ENCODE measurements at regions not wholly inside any gene's neighbourhood (a gene's known extent, or its start where the extent isn't known, plus 50 kb on each side); places are given as distances from the start of the nearest gene placed in this dataset.
"Not testable (repeated sequence)": the region's sequence is repeated elsewhere in the genome, so short reads cannot be mapped to it uniquely, and the experiment has no call there.

DNA sequence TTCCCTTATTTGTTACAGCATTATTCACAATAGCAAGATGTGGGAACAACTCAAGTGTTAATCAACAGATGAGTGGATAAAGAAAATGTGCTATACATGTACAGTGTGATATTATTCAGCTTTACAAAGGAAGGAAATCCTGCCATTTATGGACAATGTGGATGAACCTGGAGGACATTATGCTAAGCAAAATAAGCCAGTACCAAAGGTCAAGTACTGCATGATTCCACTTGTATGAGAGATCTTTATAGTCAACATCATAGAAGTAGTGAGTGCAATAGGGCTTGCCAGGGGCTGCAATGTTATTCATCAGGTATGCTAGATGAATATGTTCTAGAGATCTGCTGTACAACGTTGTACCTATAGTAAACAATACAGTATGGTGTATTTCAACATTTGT is 138.5 kb upstream of the AGR3 start:
- DNase-seq = no peak

DNA sequence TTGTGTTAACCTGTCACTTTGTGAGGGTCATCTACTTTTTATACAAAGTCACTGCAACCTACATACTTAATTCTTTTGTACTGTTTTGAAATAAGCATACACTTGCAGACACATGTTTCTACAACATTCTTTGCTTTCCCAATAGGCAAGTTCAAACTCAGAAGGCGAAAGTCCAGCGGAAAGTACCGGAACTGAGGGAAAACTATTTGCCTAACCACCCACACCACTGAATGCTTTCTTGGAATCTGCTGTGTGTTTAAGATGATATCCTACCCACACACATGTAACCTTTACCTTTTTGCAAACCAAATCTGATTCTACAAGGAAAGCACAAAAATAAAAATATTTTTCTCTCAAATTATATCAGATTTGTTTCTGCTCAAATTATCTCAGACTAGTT is 139.4 kb upstream of the AGR3 start:
- DNase-seq = no peak

DNA sequence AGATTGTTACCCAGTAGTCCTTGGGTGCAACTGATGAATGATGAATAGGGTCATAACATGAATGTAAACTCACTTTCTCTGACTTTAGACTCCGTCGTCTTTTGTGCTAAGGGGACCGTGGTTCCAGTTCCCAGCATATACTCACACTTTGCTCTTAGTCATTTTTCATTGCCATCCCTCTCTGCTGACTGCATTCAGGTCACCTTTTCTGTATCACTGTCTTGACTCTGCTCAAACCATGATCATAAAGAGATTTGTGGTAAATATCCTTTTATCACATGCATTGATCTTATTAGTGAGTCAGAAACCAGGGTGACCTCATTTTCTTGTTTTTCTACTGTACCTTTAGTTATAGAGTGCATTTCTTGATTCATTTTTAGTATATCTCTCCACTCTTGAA is 141.1 kb upstream of the AGR3 start:
- DNase-seq = no peak

DNA sequence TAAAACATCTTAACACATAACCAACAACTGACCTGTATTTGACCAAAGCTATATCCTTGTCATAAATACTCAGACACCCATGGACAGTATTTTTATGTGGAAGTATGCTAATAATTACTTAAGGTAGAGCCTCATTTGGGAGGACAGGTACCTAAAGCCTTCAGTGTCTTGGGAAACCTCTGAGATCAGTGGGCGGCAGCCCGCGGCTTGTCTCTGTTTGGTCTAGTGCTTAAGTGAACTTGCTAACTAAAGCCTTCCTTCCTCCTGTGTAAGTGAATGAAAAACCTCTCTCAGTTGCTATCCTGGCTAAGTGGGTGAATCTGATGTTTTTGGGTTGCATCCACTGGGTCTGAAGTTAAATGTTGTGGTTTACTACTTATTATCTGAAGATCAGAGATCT is 144.5 kb upstream of the AGR3 start:
- DNase-seq = no peak

DNA sequence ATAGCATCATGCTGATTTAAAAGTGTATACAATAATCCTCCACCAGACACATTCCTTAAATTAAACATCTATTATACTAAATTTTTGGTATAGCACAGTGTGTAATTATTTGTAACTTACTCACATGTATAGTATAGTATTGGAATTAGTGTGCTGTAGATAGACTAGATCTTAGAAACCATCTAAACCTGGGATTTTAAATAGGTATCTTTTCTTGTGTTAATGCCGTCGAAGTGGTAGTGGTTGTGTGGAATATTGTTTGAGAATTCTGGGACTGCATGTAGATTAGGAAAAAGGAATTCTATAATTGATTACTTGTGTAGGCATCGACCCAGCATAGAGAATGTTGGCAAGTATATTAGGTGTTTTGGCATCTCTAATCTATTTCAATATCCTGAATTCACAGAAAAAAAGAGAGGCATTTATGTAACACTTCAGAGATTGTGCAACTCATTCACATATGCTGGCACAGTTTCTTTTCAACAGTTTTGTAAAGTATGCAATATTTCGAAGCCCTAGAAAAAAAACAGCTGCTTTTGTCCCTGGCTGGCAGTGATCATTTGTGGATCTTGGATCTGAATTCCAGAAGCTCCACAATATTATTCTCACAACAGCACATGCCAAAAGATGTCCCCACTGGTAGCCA is 145.5 kb upstream of the AGR3 start:
- peak in 1 of 2 donors; percentile 69 for DNase-seq

DNA sequence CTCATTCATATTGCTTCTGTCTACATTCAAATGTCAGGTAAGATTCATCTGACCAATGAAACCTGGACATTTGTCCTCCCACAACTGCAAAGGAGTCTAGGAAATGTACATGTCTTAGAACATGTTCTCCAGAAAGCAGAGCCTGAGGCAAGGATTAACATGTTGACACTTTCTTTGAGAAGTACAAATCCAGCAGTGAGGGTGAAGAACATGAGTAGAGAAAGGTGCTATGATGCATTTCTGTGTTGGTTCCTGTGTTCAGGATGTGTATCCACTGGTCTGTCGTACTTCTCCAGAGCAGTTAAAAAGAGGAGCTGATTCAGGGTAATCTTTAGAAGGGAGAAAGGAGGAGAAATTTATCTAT is 146.0 kb upstream of the AGR3 start:
- no peak for DNase-seq

DNA sequence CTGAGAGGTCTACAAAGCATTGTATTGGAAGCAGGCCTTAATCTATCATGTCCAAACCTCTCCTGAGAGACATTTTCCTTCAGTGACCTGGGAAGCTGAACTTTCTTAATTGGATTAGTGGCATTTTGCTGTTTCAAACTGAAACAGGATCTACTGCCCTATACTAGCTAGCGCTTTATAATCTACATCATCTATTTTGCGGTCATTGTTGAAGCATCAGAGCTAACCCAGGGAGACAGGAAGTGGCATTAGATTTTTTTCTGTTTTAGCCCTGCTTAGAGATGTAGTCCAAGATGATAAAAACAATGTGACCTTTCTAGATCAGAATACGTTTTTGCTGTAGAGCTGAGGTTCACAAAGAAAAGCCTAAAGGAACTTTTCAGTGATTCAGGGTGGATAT is 147.4 kb upstream of the AGR3 start:
- no peak for DNase-seq

DNA sequence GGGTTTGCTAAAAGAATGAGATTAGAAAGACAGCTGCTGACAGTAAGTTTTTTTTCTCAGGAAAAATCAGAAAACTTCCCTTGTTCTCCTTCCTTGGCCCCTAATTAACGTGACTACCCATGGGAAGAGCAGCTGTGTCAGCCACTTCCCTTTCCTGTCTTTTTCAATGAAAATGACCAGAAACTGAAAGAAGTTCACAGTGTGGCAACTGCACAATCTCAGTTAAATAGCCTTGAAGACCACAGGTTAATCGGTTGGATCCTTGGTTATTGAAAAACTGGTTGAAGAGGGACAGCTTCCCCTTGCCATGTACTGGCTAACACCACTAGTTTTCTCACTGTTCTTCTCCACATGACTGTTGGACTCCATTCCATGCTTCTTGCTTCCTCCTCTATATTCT is 148.8 kb upstream of the AGR3 start:
- peak; percentile 45 to 54 for DNase-seq

DNA sequence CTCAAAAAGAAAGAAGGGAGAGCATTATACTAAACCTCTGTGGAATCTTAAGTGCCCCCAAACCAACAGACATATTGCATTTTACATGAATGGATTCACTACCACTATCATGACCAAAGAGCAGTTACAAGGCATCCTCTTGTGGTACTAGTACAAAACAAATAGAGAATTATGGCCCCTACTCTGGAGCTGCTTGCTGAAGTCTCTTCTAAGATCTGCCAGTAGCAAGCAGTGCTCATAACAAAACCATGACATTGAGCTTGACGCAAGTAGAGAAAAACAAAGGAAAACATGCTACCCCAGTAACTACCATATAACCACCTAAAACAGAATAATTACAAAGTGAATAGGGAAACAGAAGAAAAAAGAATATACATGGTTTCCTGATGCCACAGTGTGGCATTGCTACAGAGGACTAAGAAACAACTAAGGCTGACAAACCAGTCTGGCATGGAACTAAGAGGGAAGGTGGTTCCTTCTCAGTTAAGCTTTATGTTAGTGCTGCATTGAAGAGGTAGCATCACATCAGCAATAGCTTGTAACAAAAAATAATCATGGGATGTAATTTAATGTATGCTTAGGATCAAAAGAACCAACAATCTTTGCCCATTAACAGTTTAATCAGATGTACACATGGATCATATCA is 150.2 kb upstream of the AGR3 start:
- DNase-seq = no peak

DNA sequence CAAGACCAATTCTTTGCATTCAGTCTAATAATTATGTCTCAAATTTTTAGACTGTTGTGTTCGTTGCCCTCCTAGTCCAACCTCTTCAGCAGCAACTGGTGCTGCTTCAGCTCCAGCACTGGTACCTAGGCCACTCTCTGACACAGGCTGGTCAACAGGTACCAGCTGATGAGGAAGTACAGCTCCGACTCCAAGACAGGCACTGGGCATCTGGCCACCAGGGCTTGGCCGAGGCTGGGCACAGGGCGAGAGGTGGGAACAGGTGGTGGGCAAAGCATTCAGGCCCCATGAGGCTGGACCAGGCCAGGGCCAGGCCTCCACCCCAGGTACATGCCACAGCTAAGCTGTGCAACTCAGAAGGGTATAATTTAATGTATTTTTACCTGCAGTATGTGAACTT is 151.5 kb upstream of the AGR3 start:
- DNase-seq = no peak

DNA sequence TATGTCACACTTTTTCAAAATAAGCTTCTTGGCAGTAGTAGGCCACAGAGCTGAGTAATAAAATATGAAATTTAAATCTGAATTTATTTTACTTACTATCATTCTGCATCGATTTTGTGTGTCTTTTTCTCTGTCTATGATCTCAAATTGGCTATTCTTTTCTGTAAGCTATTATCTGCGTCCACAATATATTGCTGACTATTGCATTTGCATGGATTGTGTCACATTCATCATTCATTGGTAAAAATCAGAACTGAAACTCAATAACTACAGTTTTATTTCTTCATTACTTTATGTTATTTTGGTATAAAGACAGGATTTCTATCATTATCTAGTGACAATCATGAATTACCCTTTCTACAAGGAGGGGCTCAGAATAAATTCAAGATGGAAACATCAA is 154.8 kb upstream of the AGR3 start:
- DNase-seq = no peak

DNA sequence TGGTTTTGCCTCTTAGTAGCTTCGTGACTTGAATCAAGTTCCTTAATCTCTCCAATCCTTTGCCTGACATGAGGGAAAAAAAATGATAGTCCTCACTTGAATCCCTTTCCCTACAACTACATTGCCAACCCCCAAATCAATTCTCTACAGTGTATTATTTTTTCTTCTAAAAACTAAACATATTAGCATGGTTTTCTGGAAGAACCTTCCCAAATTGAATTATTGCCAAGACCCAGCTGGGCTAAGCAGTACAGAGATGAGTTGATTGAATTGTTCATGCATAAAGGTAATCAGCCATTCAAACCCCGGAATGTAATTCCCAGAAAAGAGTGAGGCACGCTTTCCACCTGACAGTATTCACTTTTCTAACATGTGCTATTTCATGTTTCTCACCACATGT is 155.6 kb upstream of the AGR3 start:
- DNase-seq = no peak

DNA sequence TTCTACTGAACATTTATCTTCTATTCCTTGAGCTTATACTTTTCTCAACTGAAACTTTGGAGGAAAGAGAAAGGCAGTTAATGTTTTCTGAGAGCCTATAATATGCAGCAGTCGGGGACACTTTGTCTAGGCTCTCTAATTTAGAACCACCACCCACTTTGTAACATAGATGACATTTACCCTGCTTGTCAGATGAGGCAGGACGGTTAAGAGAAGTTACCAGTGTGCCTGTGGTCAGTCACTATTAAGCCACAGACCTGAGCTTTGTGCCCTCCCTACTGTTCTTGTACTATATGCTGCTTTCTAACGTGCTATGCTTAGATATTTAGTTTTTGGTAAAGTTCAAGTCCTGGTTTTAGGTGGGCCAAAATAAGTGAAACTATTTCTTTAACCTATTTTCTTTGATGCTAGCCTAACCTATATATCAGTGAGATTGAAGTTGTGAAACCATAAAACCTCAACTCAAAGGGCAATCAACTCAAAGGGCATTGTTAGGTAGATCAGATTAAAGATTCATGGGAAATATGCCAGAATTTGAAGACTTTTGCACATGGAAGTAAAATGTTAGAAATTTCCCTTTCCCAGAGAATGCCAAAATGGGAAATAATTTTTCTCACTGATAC is 156.5 kb upstream of the AGR3 start:
- DNase-seq = peak; percentile 21 to 44

DNA sequence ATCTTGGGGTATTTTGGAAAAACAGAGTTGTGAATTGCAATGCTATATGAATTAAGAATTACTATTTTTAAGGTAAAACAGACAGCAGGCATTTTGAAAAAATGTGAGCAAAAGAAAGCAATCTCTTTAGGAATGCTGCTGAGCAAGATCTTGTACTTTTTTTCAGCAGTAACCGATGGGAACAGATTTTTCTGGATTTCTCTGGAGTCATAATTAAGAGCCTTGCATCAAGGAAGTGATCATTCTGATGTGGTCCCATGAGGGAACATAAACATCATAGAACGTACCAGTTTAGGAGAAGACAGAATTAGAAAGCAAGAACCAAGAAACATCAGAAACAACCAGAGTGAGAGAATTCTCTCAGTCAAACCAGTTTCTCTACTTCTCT is 157.0 kb upstream of the AGR3 start:
- no peak for DNase-seq

DNA sequence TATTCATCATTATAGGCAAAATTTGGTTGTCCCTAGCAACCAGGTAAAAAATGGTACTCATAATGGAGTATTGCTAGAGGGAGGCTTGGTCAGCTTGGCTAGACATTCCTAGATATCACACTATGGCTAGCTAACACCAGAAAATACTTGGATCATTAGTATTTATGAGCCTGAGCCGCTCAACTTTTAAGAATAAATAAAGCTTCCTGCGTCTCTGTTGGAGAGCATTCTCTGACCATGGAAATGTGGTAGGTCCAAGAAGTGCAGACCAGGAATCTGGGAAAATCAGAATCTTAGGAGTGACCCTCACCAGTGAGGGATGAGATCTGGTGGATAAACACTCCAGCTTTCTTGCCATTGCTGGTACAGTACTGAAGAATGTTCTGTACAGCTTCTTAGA is 157.6 kb upstream of the AGR3 start:
- no peak for DNase-seq

DNA sequence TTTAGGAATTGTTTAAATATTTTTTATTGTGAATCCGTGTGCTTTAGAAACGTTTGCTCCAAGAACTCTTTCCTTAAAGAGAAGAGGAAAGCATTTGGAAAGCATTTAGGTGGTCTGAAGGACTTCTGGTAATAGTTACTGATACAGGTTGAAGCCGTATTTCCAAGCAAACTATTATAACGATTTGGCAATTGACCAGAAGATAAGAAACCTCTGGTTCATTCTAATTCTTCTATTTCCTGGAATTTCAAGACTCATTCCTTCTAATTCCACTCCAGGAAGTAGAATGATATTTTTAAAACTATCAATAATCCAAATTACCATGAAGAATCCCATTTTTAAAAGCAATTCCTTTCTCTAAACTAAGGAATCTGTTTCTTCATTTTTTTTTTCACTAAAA is 158.9 kb upstream of the AGR3 start:
- no peak for DNase-seq

DNA sequence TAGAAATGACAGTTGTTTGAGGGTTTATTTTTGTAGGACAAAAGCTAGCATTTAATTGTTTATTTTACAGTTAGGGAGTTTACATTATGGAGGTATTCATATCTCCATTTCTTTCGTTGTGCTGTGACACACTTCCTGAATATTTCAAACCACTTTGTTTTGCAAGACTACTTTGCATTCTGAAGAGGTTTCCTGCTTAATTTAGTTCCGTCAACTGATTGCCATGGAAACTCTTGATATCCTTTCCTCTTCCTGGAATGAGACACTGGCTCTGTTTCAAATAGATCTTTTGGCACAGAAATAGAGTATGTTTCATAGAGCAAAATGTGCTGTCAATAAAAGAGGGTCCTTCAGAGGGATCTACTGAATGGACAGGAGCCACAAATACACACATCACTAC is 159.5 kb upstream of the AGR3 start:
- DNase-seq = peak; percentile 67 to 93

DNA sequence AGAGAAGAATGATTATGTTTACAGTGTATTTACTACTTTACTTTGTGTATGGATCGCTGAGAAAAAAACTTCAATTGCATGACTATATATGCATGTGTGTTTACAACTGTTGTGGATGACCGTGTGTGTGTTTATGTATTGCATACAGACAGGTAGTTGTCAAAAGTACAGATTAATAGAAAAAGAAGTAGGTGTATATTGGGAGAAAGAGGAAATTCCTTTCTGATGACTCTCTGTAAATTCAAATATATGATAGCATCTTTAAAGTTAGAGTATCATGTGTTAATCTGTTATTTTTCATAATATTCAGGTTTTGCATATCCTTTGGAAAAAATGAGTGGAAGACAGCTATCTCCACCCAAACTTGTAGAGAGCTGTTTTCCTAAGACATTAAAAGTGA is 160.4 kb upstream of the AGR3 start:
- no peak for DNase-seq

DNA sequence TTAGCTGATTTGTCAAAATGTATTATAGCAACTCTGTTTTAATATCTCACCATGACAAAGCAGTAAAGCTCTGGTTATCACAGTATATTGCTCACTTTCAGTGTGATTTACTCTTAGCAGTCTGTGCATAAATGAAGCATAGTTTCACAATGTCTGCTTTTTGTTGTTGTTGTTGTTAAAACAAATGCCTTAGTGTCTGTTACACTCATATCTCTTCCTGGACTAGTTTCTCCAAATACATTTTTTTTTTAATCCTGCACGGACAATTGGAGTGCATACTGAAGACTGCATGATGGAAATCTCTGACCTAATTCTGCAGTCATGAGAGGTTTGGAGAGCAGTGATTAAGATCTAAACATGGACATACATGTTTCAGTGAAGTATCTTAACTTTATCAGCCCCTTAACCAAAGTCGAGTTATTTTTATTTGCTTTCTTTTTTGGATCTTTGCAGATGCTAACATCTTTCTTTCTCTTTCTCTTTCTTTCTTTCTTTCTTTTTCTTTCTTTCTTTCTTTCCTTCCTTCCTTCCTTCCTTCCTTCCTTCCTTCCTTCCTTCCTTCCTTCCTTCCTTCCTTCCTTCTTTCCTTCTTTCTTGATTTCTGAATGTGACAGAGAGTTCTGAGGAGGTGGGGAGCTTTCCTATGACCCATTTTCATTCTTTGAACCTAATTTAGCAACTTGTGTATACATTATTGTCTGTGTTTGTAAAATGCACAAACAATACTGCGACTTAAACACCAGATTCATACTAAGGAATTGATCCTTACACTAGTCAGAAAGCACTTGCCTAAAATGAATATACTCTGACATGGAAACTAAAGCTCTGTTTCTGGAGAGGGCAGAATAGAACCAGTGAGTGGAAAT is 161.5 kb upstream of the AGR3 start:
- DNase-seq = peak; percentile 34 to 43

DNA sequence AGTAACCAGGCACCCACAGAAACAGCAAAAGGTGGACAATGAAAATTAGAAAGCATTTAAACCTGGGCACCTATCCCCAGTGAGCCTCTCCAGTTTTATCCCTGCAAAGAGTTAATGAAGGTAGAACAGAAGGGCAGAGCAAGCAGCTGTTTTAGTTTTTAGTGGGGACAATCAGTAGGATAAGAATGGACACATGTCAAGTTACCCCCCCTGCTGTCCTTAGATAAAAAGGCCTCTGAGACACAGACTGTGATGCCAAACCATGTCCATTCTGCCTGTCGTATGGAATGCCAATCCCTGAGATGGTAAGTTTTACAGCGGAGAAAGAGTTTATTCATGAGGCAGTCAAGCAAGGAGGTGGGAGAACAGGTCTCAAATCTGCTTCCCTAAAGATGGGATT is 162.6 kb upstream of the AGR3 start:
- DNase-seq = no peak

DNA sequence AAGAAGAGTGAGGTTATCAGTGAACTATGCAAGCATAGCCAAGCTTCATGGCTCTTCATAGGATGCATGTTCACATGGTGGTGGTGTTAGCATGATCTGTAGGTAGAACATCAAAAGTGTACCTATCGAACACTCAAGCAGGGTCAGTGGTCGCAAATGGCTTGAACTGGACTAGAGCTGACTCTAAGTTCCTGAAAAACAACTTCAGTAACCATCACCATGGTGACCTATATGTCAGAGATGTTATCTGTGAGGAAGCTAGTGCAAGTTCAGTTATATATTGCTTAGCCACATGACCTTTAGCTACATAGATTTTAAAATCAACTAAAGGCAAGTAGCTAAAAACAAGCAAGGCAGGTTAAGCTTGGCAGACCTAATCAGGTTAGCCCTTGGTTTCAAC is 163.1 kb upstream of the AGR3 start:
- peak; percentile 24 to 42 for DNase-seq

DNA sequence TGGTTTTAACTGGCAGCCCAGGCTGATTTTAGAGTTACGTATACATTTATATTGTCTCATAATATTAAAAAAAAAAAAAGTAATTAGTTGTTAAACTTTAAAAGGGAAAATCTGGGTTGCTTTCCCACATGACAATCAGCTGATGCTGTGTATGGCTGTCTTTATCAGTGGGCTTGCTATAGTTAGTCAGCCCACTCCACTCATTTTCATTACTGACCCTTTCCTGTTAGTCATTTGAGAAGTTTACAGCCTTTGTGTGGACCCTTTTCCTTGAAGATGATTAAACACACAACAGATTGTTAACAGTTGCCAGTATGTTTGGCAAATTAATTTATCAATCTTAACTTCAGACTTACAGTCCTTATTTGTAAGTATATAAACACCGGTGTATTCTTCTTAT is 164.5 kb upstream of the AGR3 start:
- DNase-seq = no peak

DNA sequence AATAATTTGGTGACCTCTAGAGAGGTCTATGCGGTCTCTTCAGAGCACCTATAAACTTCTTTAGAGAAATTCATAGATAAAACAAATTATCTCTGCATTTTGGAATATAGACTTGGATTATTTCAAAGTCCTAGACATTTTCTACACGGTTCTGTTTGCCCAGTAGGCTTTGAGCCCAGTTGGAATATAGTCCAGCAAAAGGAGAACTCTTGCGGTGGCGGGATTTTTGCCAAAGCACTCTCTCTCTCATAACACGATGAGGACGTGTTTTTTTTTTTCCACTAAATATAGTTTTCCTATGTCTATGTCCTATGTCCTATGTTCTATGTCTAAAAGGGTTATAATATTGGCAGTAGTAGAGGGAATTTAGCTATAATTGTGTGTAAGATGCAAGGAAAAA is 164.9 kb upstream of the AGR3 start:
- DNase-seq = no peak

DNA sequence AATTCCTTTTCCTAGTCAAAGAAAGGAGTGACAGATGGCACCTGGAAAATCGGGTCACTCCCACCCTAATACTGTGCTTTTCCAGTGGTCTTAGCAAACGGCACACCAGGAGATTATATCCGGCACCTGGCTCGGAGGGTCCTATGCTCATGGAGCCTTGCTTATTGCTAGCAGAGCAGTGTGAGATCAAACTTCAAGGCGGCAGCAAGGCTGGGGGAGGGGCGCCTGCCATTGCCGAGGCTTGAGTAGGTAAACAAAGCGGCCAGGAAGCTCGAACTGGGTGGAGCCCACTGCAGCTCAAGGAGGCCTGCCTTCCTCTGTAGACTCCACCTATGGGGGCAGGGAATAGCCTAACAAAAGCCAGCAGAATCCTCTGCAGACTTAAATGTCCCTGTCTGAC is 171.4 kb upstream of the AGR3 start:
- not testable (repeated sequence) for DNase-seq

Data from inflammatory macrophage (primary cell).